ENCODE measurements at regions not wholly inside any gene's neighbourhood (a gene's known extent, or its start where the extent isn't known, plus 50 kb on each side); places are given as distances from the start of the nearest gene placed in this dataset.

- DNase-seq (peak; percentile 25), ATAC-seq (no peak)
- no peak overlapping the region for H3K27ac Mint-ChIP-seq
- no peaks in the 10 kb centered on the region for H3K27me3 Mint-ChIP-seq
- CTCF ChIA-PET: interaction anchor here (0.7 kb wide), 1 partner anchor 66 kb away, joined by 3 read pairs; no protein-coding TSS in a partner anchor
- H3K9me3 Mint-ChIP-seq (ENCODE audit: low read depth): no peaks in the 10 kb centered on the region
- no peaks in the 10 kb centered on the region for H3K36me3 Mint-ChIP-seq
- no peak overlapping the region for H3K4me3 Mint-ChIP-seq
- no peaks in the 10 kb centered on the region for H3K4me1 Mint-ChIP-seq
These were observed 128.3 kb upstream of the HS6ST1 start for GRCh38 chr2:128446874-128447537.

GRCh38 chr2:128447538-128447995 is 128.9 kb upstream of the HS6ST1 start:
- no peaks in the 10 kb centered on the region for H3K27me3 Mint-ChIP-seq
- no peak overlapping the region for H3K4me3 Mint-ChIP-seq
- DNase-seq: no peak
- CTCF ChIA-PET: interaction anchor here (0.7 kb wide), 1 partner anchor 65 kb away, joined by 3 read pairs; no protein-coding TSS in a partner anchor
- no peaks in the 10 kb centered on the region for H3K9me3 Mint-ChIP-seq (ENCODE audit: low read depth)
- H3K4me1 Mint-ChIP-seq: no peaks in the 10 kb centered on the region
- H3K36me3 Mint-ChIP-seq: no peaks in the 10 kb centered on the region
- no peak for ATAC-seq
- H3K27ac Mint-ChIP-seq: no peak overlapping the region

GRCh38 chr2:128448331-128449225 is 129.9 kb upstream of the HS6ST1 start:
- H3K4me1 Mint-ChIP-seq: no peaks in the 10 kb centered on the region
- no peaks in the 10 kb centered on the region for H3K36me3 Mint-ChIP-seq
- peak; percentile 19 for DNase-seq
- CTCF ChIA-PET: no interaction called here
- ATAC-seq: no peak
- no peaks in the 10 kb centered on the region for H3K9me3 Mint-ChIP-seq (ENCODE audit: low read depth)
- no peak overlapping the region for H3K4me3 Mint-ChIP-seq
- no peak overlapping the region for H3K27ac Mint-ChIP-seq
- no peaks in the 10 kb centered on the region for H3K27me3 Mint-ChIP-seq

- DNase-seq: peak; percentile 37
- no peak for ATAC-seq
- H3K27ac Mint-ChIP-seq: no peak overlapping the region
- no peaks in the 10 kb centered on the region for H3K4me1 Mint-ChIP-seq
- no peak overlapping the region for H3K4me3 Mint-ChIP-seq
- H3K36me3 Mint-ChIP-seq: no peaks in the 10 kb centered on the region
- peaks cover 2% of the 10 kb centered on the region for H3K27me3 Mint-ChIP-seq
- CTCF ChIA-PET: no interaction called here
- no peaks in the 10 kb centered on the region for H3K9me3 Mint-ChIP-seq (ENCODE audit: low read depth)
These were observed 130.8 kb upstream of the HS6ST1 start for GRCh38 chr2:128449226-128450061.

- no peak overlapping the region for H3K4me3 Mint-ChIP-seq
- CTCF ChIA-PET: no interaction called here
- ATAC-seq (no peak), DNase-seq (peak; percentile 29)
- H3K27ac Mint-ChIP-seq: no peak overlapping the region
- no peaks in the 10 kb centered on the region for H3K9me3 Mint-ChIP-seq (ENCODE audit: low read depth)
- H3K36me3 Mint-ChIP-seq: no peaks in the 10 kb centered on the region
- no peaks in the 10 kb centered on the region for H3K4me1 Mint-ChIP-seq
- peaks cover 2% of the 10 kb centered on the region for H3K27me3 Mint-ChIP-seq
These were observed 131.8 kb upstream of the HS6ST1 start for GRCh38 chr2:128450211-128451024.

GRCh38 chr2:128451084-128452023 is 132.7 kb upstream of the HS6ST1 start:
- Mint-ChIP-seq H3K27me3 (peaks cover 2% of the 10 kb centered on the region), H3K9me3 (ENCODE audit: low read depth) (no peaks in the 10 kb centered on the region), H3K36me3 (no peaks in the 10 kb centered on the region), H3K27ac (no peak overlapping the region), H3K4me3 (no peak overlapping the region), H3K4me1 (no peaks in the 10 kb centered on the region)
- CTCF ChIA-PET: no interaction called here
- peak; percentile 26 for DNase-seq
- no peak for ATAC-seq

GRCh38 chr2:128452024-128452411 is 133.3 kb upstream of the HS6ST1 start:
- CTCF ChIA-PET: no interaction called here
- H3K4me1 Mint-ChIP-seq: no peaks in the 10 kb centered on the region
- DNase-seq: peak; percentile 9
- no peaks in the 10 kb centered on the region for H3K9me3 Mint-ChIP-seq (ENCODE audit: low read depth)
- no peak overlapping the region for H3K27ac Mint-ChIP-seq
- no peaks in the 10 kb centered on the region for H3K36me3 Mint-ChIP-seq
- no peak overlapping the region for H3K4me3 Mint-ChIP-seq
- H3K27me3 Mint-ChIP-seq: peaks cover 2% of the 10 kb centered on the region
- ATAC-seq: no peak

- no peak overlapping the region for H3K4me3 Mint-ChIP-seq
- CTCF ChIA-PET: no interaction called here
- H3K27me3 Mint-ChIP-seq: peaks cover 2% of the 10 kb centered on the region
- H3K36me3 Mint-ChIP-seq: no peaks in the 10 kb centered on the region
- peak; percentile 25 for DNase-seq
- no peaks in the 10 kb centered on the region for H3K4me1 Mint-ChIP-seq
- no peak for ATAC-seq
- no peak overlapping the region for H3K27ac Mint-ChIP-seq
- no peaks in the 10 kb centered on the region for H3K9me3 Mint-ChIP-seq (ENCODE audit: low read depth)
These were observed 134.2 kb upstream of the HS6ST1 start for GRCh38 chr2:128452536-128453530.

- H3K36me3 Mint-ChIP-seq: no peaks in the 10 kb centered on the region
- CTCF ChIA-PET: no interaction called here
- H3K27me3 Mint-ChIP-seq: peaks cover 2% of the 10 kb centered on the region
- no peaks in the 10 kb centered on the region for H3K4me1 Mint-ChIP-seq
- no peaks in the 10 kb centered on the region for H3K9me3 Mint-ChIP-seq (ENCODE audit: low read depth)
- H3K27ac Mint-ChIP-seq: no peak overlapping the region
- no peak overlapping the region for H3K4me3 Mint-ChIP-seq
- DNase-seq (peak; percentile 19), ATAC-seq (no peak)
These were observed 136.5 kb upstream of the HS6ST1 start for GRCh38 chr2:128454980-128455720.

GRCh38 chr2:128455721-128456050 is 137.0 kb upstream of the HS6ST1 start:
- Mint-ChIP-seq H3K27me3 (peaks cover 2% of the 10 kb centered on the region), H3K27ac (no peak overlapping the region), H3K4me1 (no peaks in the 10 kb centered on the region), H3K9me3 (ENCODE audit: low read depth) (no peaks in the 10 kb centered on the region), H3K36me3 (no peaks in the 10 kb centered on the region), H3K4me3 (no peak overlapping the region)
- DNase-seq (peak; percentile 3), ATAC-seq (no peak)
- CTCF ChIA-PET: no interaction called here

GRCh38 chr2:128456281-128456680 is 137.6 kb upstream of the HS6ST1 start:
- ATAC-seq: no peak
- DNase-seq: no peak
- Mint-ChIP-seq H3K27me3 (peaks cover 2% of the 10 kb centered on the region), H3K27ac (no peak overlapping the region), H3K9me3 (ENCODE audit: low read depth) (no peaks in the 10 kb centered on the region), H3K4me3 (no peak overlapping the region), H3K4me1 (no peaks in the 10 kb centered on the region), H3K36me3 (no peaks in the 10 kb centered on the region)
- CTCF ChIA-PET: no interaction called here

Measured in activated CD8-positive, alpha-beta memory T cell treated with anti-CD3 and anti-CD28 coated beads, Interleukin-2, amount 10 ng/mL, durations not matched to agents 7 days and 5 days (primary cell).